CD14-positive monocyte (primary cell): ENCODE measurements at regions not wholly inside any gene's neighbourhood (a gene's known extent, or its start where the extent isn't known, plus 50 kb on each side); places are given as distances from the start of the nearest gene placed in this dataset.
A peak's percentile ranks its signal among the peaks of the same experiment; 100 is the strongest.

Source experiments
- DNase-seq, 3 donors: peaks; one replicate each; pipeline ENCODE4 v3.0.0-alpha.2; 2011 to 2022
- H2AFZ ChIP-seq: 2 replicates; pipeline ENCODE4 v1.6.0; 2012; ENCODE audit warnings: mild to moderate bottlenecking, low read depth, low read length, inconsistent platforms; ENCODE audit not compliant: insufficient read depth, poor library complexity, severe bottlenecking
- H3K27ac ChIP-seq, 2 donors: 1 replicate in 1 of 2; 2 replicates in 1 of 2; pipeline ENCODE4 v1.5.1; 2012 to 2013; ENCODE audit warnings: low read length in 2 of 2, control low read depth in 1 of 2, inconsistent platforms in 1 of 2, low read depth in 1 of 2, mild to moderate bottlenecking in 1 of 2
- H3K27me3 ChIP-seq, 2 donors: one replicate each; pipeline versions ENCODE4 v1.6.0 to v1.6.1; 2011 to 2013; ENCODE audit warnings: low read length in 2 of 2; ENCODE audit not compliant: control insufficient read depth in 2 of 2, insufficient read depth in 2 of 2
- H3K36me3 ChIP-seq, 2 donors: replicated peaks in 1 of 2; 1 replicate in 1 of 2; 2 replicates in 1 of 2; pipeline versions ENCODE4 v1.5.1 to v1.6.1; 2012 to 2013; ENCODE audit warnings: low read length in 2 of 2, control low read depth in 1 of 2, inconsistent platforms in 1 of 2, mild to moderate bottlenecking in 1 of 2; ENCODE audit not compliant: insufficient read depth in 2 of 2, control insufficient read depth in 1 of 2
- H3K4me1 ChIP-seq, 2 donors: 1 replicate in 1 of 2; 2 replicates in 1 of 2; pipeline versions ENCODE4 v1.5.1 to v1.6.1; 2012 to 2013; ENCODE audit warnings: low read length in 2 of 2, control low read depth in 1 of 2, inconsistent platforms in 1 of 2, mild to moderate bottlenecking in 1 of 2, moderate library complexity in 1 of 2; ENCODE audit not compliant: insufficient read depth in 2 of 2, control insufficient read depth in 1 of 2
- H3K4me2 ChIP-seq: replicated peaks from 2 replicates; pipeline ENCODE3; 2012; ENCODE audit warnings: low read length, moderate library complexity, mild to moderate bottlenecking; ENCODE audit not compliant: poor library complexity, severe bottlenecking; ENCODE audit errors: extremely low read depth
- H3K4me3 ChIP-seq, 3 experiments: fragments of 200-600 bp in 1 of 3; sonication (generic) in 1 of 3; replicated peaks in 1 of 3; 1 replicate in 2 of 3; 2 replicates in 1 of 3; pipeline ENCODE4 v1.5.1; 2011 to 2013; ENCODE audit warnings: low read length in 3 of 3, mild to moderate bottlenecking in 3 of 3, control low read depth in 2 of 3, low read depth in 2 of 3, inconsistent platforms in 1 of 3, moderate library complexity in 1 of 3
- H3K79me2 ChIP-seq: 2 replicates; pipeline ENCODE4 v1.6.0; 2012; ENCODE audit warnings: mild to moderate bottlenecking, control low read depth, inconsistent platforms, low read length, moderate library complexity; ENCODE audit not compliant: insufficient read depth
- H3K9ac ChIP-seq: 2 replicates; pipeline ENCODE4 v1.6.0; 2017; ENCODE audit warnings: low read length, mild to moderate bottlenecking; ENCODE audit not compliant: insufficient read depth, poor library complexity, severe bottlenecking
- H3K9me3 ChIP-seq, 2 donors: replicated peaks in 1 of 2; 1 replicate in 1 of 2; 2 replicates in 1 of 2; pipeline versions ENCODE4 v1.5.1 to v1.6.1; 2012 to 2013; ENCODE audit warnings: low read length in 2 of 2, control low read depth in 1 of 2; ENCODE audit not compliant: control insufficient read depth in 1 of 2, insufficient read depth in 1 of 2
- H4K20me1 ChIP-seq: 2 replicates; pipeline ENCODE4 v1.6.0; 2012; ENCODE audit warnings: mild to moderate bottlenecking, low read length, control low read depth, moderate library complexity; ENCODE audit not compliant: insufficient read depth
- H3K27ac Mint-ChIP-seq, 7 donors: one replicate each; pipeline ENCODE4 v1.8.0; 2020; ENCODE audit warnings: mild to moderate bottlenecking in 7 of 7, mixed read lengths in 7 of 7, moderate library complexity in 6 of 7, inconsistent platforms in 2 of 7
- H3K27me3 Mint-ChIP-seq, 3 donors: one replicate each; pipeline ENCODE4 v1.8.0; 2021 to 2022; ENCODE audit warnings: low read depth in 3 of 3, mild to moderate bottlenecking in 3 of 3, mixed read lengths in 3 of 3, moderate library complexity in 3 of 3, inconsistent platforms in 1 of 3
- H3K36me3 Mint-ChIP-seq, 2 donors: one replicate each; pipeline ENCODE4 v1.8.0; 2020; ENCODE audit warnings: mixed read lengths in 2 of 2, inconsistent platforms in 1 of 2, mild to moderate bottlenecking in 1 of 2
- H3K4me1 Mint-ChIP-seq: one replicate; pipeline ENCODE4 v1.8.0; 2020; ENCODE audit warnings: mild to moderate bottlenecking, mixed read lengths
- H3K4me3 Mint-ChIP-seq, 2 donors: one replicate each; pipeline ENCODE4 v1.8.0; 2020; ENCODE audit warnings: mild to moderate bottlenecking in 2 of 2, mixed read lengths in 2 of 2, moderate library complexity in 1 of 2
- H3K9me3 Mint-ChIP-seq, 7 donors: one replicate each; pipeline ENCODE4 v1.8.0; 2020 to 2022; ENCODE audit warnings: mixed read lengths in 7 of 7, mild to moderate bottlenecking in 6 of 7, moderate library complexity in 6 of 7, inconsistent platforms in 2 of 7
- CTCF ChIP-seq: fragments of 200-600 bp; IDR thresholded peaks from one replicate; pipeline ENCODE4 v1.8.0; 2022; ENCODE audit warnings: antibody characterized with exemption, mild to moderate bottlenecking
- WGBS: methylation state at CpG from one replicate; pipeline ENCODE4 v1.1.5; 2013; ENCODE audit warnings: missing lambda C conversion rate; ENCODE audit not compliant: insufficient coverage; 5-methylcytosine and 5-hydroxymethylcytosine counted together
- intact Hi-C, 2 donors: fragments of 100-400 bp; cut with micrococcal nuclease; formaldehyde crosslinking; loops; one replicate each; pipeline versions ENCODE4 v1.15.0 to v1.15.1; 2023

- DNase-seq, result no peak
- TF ChIP-seq CTCF, result no peak
- H4K20me1 ChIP-seq, result no peaks in the 10 kb centered on the region
- H3K36me3 Mint-ChIP-seq, result no peaks in the 10 kb centered on the region
- WGBS, result 91% methylated on average over 7 of the region's 7 CpGs
- no peak overlapping the region for H3K9ac ChIP-seq
- H3K9me3 ChIP-seq, result no peaks in the 10 kb centered on the region
- no peak overlapping the region for H3K4me3 Mint-ChIP-seq
- no peaks in the 10 kb centered on the region for H3K4me1 Mint-ChIP-seq
- no peaks in the 10 kb centered on the region for H3K36me3 ChIP-seq
- H3K27me3 ChIP-seq, result no peaks in the 10 kb centered on the region
- H3K79me2 ChIP-seq, result no peaks in the 10 kb centered on the region
- intact Hi-C loops, result no loop called here
- no peak overlapping the region for H3K27ac ChIP-seq
- H3K4me3 ChIP-seq, result no peak overlapping the region
- no peak overlapping the region for H3K4me2 ChIP-seq
- no peaks in the 10 kb centered on the region for H3K9me3 Mint-ChIP-seq
- no peak overlapping the region for H3K27ac Mint-ChIP-seq
- peaks cover 4 to 14% (median 7%) of the 10 kb centered on the region in 3 donors for H3K27me3 Mint-ChIP-seq
- H2AFZ ChIP-seq, result no peak overlapping the region
- no peaks in the 10 kb centered on the region for H3K4me1 ChIP-seq
Observed at GRCh38 chr15:69978603-69979002, 119.1 kb downstream of the TLE3 start.

GRCh38 chr15:69979262-69979661, 118.5 kb downstream of the TLE3 start:
- no peak overlapping the region for H3K27ac ChIP-seq
- H3K36me3 Mint-ChIP-seq, result no peaks in the 10 kb centered on the region
- H3K79me2 ChIP-seq, result no peaks in the 10 kb centered on the region
- no peaks in the 10 kb centered on the region for H3K36me3 ChIP-seq
- H3K4me1 Mint-ChIP-seq, result no peaks in the 10 kb centered on the region
- DNase-seq, result peak; percentile 11 to 51 (median 17)
- no peak overlapping the region for H2AFZ ChIP-seq
- no peaks in the 10 kb centered on the region for H3K9me3 Mint-ChIP-seq
- no peaks in the 10 kb centered on the region for H3K27me3 ChIP-seq
- no peak overlapping the region for H3K4me3 ChIP-seq
- intact Hi-C loops, result no loop called here
- no peak overlapping the region for H3K9ac ChIP-seq
- peak overlapping the region in 1 of 2 donors; percentile 9 for H3K4me3 Mint-ChIP-seq
- no peaks in the 10 kb centered on the region for H4K20me1 ChIP-seq
- 11% methylated on average over 5 of the region's 5 CpGs for WGBS
- no peaks in the 10 kb centered on the region for H3K4me1 ChIP-seq
- no peak overlapping the region for H3K27ac Mint-ChIP-seq
- H3K27me3 Mint-ChIP-seq, result peaks cover 4 to 18% (median 7%) of the 10 kb centered on the region in 3 donors
- no peak for TF ChIP-seq CTCF
- H3K9me3 ChIP-seq, result no peaks in the 10 kb centered on the region
- no peak overlapping the region for H3K4me2 ChIP-seq
